Activated CD8-positive, alpha-beta memory T cell treated with anti-CD3 and anti-CD28 coated beads, Interleukin-2, amount 10 ng/mL, durations not matched to agents 7 days and 5 days (primary cell): ENCODE measurements at regions not wholly inside any gene's neighbourhood (a gene's known extent, or its start where the extent isn't known, plus 50 kb on each side); places are given as distances from the start of the nearest gene placed in this dataset.

ENCODE experiments used
- ATAC-seq: fragments of 150-1000 bp; cut with Tn5 transposase; one replicate; pipeline ENCODE4 v1.10.0; 2021; ENCODE audit warnings: moderate library complexity
- CTCF ChIA-PET: fragments of 350-600 bp; sonication (Branson Sonifier 250); formaldehyde crosslinking; loops from one replicate; lab custom pipeline; 2021; ENCODE audit warnings: antibody characterized with exemption; lab: Charles Lee
- DNase-seq: peaks from one replicate; pipeline ENCODE4 v3.0.0-alpha.2; 2020
- H3K27ac Mint-ChIP-seq: one replicate; pipeline ENCODE4 v1.8.0; 2021; ENCODE audit warnings: mild to moderate bottlenecking, mixed read lengths
- H3K27me3 Mint-ChIP-seq: one replicate; pipeline ENCODE4 v1.8.0; 2021; ENCODE audit warnings: mixed read lengths
- H3K36me3 Mint-ChIP-seq: one replicate; pipeline ENCODE4 v1.8.0; 2021; ENCODE audit warnings: mild to moderate bottlenecking, mixed read lengths
- H3K4me1 Mint-ChIP-seq: one replicate; pipeline ENCODE4 v1.8.0; 2021; ENCODE audit warnings: mixed read lengths
- H3K4me3 Mint-ChIP-seq: one replicate; pipeline ENCODE4 v1.8.0; 2021; ENCODE audit warnings: mild to moderate bottlenecking, moderate library complexity, mixed read lengths
- H3K9me3 Mint-ChIP-seq: one replicate; pipeline ENCODE4 v1.8.0; 2022; ENCODE audit warnings: low read depth, mixed read lengths

DNA sequence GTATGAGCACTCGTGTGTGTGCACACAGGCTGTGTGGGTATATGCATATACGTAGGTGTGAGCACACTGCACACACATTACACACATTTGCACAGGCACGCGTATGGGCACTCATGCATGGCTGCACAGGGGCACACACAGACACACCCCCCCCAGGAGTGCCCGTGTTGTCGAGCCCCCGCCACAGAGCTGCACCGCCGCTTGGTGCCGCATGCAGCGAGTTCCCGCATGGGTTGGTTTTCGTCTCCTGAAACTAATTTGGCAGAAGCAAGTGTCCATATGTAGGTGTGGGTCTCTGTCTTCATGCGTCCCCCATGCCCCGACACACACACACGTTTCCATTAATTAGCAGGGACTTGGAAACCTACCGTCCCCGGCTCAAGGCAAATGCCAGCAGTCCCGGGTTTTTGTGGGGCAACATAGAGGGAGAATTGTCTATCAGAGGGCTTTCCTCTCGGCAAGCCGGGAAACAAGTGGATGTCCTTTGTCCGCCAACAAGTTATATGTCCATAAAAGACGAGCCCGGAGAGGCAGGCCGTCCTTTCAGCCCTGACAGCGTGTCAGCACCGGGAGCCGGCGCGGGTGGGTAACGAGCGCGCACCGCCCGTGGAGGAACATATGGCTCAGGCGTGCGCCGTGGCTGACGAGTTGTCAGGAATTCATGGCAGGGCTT lies 1291.7 kb downstream of the BRD1 start:
- no peak overlapping the region for H3K4me3 Mint-ChIP-seq
- ATAC-seq (no peak), DNase-seq (no peak)
- no peaks in the 10 kb centered on the region for H3K36me3 Mint-ChIP-seq
- no peaks in the 10 kb centered on the region for H3K27me3 Mint-ChIP-seq
- H3K9me3 Mint-ChIP-seq = no peaks in the 10 kb centered on the region
- CTCF ChIA-PET = no interaction called here
- H3K4me1 Mint-ChIP-seq = no peaks in the 10 kb centered on the region
- no peak overlapping the region for H3K27ac Mint-ChIP-seq

DNA sequence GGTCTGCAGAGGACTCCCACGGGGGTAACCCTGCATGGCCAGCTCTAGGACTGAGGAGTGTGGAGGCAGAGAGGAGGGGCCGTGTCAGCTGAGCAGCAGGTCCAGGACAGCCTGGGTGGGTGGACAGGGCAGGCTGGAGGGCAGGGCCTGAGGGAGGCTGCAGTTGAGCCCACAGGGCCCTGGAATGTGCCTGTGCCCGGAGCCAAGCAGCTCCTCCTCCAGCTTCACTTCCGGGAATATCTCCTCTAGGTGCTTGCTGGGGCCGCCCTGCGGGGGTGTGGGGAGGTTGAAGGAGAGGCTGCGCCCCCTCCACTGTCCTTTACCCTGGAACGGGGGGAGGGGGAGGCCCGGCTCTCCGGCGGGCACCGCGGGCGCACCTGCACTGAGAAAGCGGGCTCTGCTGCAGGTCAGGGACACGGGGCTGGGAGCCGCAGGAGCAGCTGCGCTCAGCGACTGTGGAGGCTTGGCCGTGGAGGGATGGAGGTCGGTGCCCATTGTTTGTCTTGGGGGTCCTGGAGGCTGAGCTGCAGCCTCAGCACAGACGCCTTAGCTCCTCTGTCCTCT lies 1293.2 kb downstream of the BRD1 start:
- no peaks in the 10 kb centered on the region for H3K4me1 Mint-ChIP-seq
- ATAC-seq = no peak
- no peaks in the 10 kb centered on the region for H3K36me3 Mint-ChIP-seq
- CTCF ChIA-PET = no interaction called here
- H3K4me3 Mint-ChIP-seq = no peak overlapping the region
- H3K27me3 Mint-ChIP-seq = no peaks in the 10 kb centered on the region
- no peak for DNase-seq
- no peak overlapping the region for H3K27ac Mint-ChIP-seq
- no peaks in the 10 kb centered on the region for H3K9me3 Mint-ChIP-seq

DNA sequence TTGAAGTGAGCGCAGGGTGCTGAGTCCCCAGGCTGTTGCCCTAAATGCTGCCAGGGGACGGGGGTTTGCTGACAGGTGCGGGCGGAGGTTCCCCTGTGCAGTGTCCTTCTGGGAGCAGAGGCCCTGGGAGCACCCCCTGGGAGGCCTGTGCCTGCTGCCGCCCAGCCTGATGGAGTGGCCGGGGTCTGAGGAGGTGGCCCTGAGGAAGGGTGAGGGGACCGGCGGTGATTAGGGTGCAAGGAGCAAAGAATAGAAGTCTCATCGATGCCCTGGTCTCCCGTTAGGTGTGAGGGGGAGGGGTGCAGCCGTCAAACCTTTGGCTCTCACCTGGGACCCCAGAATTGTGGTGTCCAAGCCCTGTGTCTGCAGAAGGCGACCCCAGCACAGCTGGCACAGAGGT lies 1294.7 kb downstream of the BRD1 start:
- ATAC-seq (no peak), DNase-seq (no peak)
- Mint-ChIP-seq H3K4me1 (no peaks in the 10 kb centered on the region), H3K36me3 (no peaks in the 10 kb centered on the region), H3K4me3 (no peak overlapping the region), H3K27me3 (no peaks in the 10 kb centered on the region), H3K9me3 (no peaks in the 10 kb centered on the region), H3K27ac (no peak overlapping the region)
- CTCF ChIA-PET = no interaction called here

DNA sequence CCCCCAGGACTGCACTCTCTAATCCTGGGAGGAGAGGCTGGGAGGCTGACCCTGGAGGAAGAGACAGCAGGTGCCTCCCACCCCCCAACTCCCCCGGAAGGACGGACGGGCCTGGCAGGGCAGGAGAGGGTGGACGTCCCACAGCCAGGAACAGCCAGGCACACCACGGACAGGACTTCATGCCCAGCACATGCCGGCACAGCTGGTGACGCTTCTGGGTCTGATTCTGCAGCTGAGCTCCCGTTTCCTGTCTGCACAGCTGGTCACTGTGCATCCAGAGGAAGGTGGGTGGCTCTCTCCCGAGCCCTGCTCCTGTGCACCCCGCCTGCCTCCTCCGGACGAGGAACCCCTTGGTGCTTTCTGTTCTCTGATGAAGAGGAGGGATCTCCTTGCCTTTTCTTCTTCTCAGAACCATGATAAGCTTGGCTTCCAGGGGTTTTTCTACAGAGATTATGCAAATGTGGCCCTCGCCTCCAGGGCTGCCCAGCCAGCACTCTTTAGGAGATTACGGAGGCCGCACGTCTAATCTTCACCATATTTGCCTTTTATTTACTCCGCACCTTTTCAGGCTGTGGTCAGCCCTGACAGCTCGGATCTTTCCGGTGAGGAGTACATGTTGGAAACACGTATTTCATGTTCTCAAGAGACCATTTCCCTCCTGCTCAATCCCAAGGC lies 1295.8 kb downstream of the BRD1 start:
- Mint-ChIP-seq H3K9me3 (no peaks in the 10 kb centered on the region), H3K27ac (no peak overlapping the region), H3K36me3 (no peaks in the 10 kb centered on the region), H3K4me1 (no peaks in the 10 kb centered on the region), H3K4me3 (no peak overlapping the region), H3K27me3 (no peaks in the 10 kb centered on the region)
- no peak for DNase-seq
- CTCF ChIA-PET = no interaction called here
- ATAC-seq = no peak

DNA sequence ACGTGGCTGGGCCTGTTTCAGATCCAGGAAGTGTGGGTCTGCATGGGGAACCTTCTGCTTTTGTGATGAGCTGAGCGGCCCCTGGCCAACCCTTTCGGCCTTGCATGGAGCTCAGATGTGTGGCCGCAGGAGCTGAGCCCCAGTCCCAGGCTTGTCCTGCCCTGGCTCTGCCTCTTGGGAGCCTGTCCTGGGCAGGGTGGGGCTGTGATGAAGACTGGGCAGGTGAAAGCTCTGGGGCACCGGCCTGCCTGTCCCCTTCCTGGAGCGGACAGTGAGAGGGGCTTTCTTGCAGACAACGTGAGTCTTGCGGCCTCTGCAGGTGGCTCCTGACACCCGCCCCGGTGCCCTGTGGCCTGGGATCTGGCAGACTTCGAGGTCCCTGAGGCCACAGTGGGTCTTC lies 1296.6 kb downstream of the BRD1 start:
- no peak overlapping the region for H3K27ac Mint-ChIP-seq
- no peaks in the 10 kb centered on the region for H3K27me3 Mint-ChIP-seq
- H3K9me3 Mint-ChIP-seq = no peaks in the 10 kb centered on the region
- H3K4me1 Mint-ChIP-seq = no peaks in the 10 kb centered on the region
- H3K4me3 Mint-ChIP-seq = no peak overlapping the region
- CTCF ChIA-PET = no interaction called here
- ATAC-seq (no peak), DNase-seq (no peak)
- H3K36me3 Mint-ChIP-seq = no peaks in the 10 kb centered on the region

DNA sequence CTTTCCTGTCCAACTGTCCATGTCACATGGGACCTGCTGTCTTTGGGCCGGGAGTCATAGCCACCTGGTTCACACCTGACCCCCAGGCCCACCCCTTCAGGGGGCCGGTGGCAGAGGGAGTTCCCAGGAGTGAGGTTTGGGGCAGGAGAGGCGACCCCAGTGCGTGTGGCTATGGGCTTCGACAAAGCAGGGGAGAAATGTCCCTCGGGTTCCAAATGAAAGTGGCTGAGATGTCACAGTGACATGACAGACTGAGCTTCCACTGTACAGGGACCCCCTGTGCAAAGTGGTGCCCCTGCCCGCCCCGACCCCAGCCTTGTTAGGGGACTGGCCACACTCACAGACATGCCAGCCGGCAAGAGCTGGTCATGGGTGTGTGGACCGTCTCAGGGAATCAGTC lies 1297.0 kb downstream of the BRD1 start:
- no peak for ATAC-seq
- no peaks in the 10 kb centered on the region for H3K4me1 Mint-ChIP-seq
- H3K27ac Mint-ChIP-seq = no peak overlapping the region
- H3K4me3 Mint-ChIP-seq = no peak overlapping the region
- CTCF ChIA-PET = no interaction called here
- H3K27me3 Mint-ChIP-seq = no peaks in the 10 kb centered on the region
- no peaks in the 10 kb centered on the region for H3K9me3 Mint-ChIP-seq
- no peaks in the 10 kb centered on the region for H3K36me3 Mint-ChIP-seq
- DNase-seq = no peak

DNA sequence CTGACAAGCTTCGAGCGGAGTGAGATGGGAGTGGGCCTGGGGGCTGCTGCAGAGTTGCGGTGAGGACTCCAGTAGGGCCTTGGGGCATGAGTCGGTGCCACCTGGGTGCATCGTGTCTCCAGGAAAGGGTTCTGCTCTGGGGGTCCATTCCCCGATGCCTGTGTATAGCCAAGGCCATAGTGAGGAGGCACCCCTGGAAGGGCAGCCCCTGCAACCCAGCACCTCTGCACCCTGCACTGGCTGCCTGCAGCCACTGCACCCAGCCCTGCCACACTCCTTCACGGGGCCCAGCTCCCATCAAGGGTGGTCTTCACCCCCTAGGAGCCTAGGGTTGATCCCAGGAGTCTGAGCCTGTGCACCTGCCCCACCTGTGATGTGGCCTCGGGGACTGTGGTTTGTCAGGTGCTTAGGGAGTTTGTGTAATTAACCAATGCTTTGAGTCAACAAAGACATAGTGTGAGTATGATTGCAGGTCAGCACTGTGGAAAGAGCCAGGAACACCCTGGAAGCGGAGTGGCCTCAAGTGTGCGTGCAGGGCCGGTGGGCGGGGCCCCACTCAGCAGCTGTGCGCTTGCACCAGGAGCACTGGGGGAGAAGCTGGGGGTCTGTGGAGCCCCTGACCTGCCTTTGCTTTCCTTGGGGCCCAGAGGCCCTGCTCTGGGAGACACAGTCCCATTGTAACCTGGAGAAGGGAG lies 1299.3 kb downstream of the BRD1 start:
- CTCF ChIA-PET = no interaction called here
- H3K4me3 Mint-ChIP-seq = no peak overlapping the region
- ATAC-seq (no peak), DNase-seq (no peak)
- H3K27ac Mint-ChIP-seq = no peak overlapping the region
- H3K36me3 Mint-ChIP-seq = no peaks in the 10 kb centered on the region
- no peaks in the 10 kb centered on the region for H3K27me3 Mint-ChIP-seq
- no peaks in the 10 kb centered on the region for H3K4me1 Mint-ChIP-seq
- no peaks in the 10 kb centered on the region for H3K9me3 Mint-ChIP-seq

DNA sequence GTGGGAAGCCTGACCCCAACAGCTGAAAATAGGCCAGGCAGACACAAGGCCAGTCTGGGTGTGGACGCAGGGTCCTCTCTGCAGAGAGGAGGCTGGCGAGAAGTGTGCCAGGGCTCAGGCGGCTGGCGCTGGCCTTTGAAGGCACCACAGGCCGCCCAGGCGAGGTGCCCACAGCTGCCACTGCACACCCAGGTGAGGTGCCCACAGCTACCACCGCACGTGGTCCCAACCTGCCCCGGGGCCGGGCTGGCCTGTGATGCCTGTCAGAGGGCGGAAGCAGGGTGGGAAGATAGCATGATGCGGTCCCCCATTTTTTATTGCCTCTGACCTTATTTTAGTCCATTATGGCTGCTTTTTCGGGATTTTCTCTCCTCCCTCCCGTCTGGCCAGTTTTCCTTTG lies 1303.9 kb downstream of the BRD1 start:
- H3K27me3 Mint-ChIP-seq = no peaks in the 10 kb centered on the region
- no peaks in the 10 kb centered on the region for H3K9me3 Mint-ChIP-seq
- H3K4me1 Mint-ChIP-seq = no peaks in the 10 kb centered on the region
- no peak overlapping the region for H3K27ac Mint-ChIP-seq
- ATAC-seq (no peak), DNase-seq (no peak)
- no peak overlapping the region for H3K4me3 Mint-ChIP-seq
- CTCF ChIA-PET = no interaction called here
- no peaks in the 10 kb centered on the region for H3K36me3 Mint-ChIP-seq

DNA sequence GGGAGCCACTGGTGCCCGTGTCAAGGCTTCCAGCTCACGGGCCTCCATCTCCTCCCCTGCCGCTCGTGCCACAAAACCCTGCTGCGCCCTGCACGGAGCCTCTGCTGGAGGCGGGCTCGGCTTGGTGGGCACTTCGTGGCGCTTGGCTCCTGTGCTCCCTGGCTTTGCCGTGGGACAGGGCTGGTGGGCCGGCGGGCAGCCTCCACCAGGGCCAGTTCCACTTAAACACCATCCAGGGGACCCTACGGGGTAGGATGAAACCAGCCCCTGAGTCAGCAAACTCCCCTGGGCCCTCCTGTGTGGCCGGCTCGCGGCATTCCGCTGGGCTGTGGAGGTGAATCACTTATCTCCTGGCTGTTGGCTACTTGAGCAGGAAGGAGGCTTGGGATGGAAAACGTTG lies 1304.6 kb downstream of the BRD1 start:
- DNase-seq (no peak), ATAC-seq (no peak)
- H3K4me3 Mint-ChIP-seq = no peak overlapping the region
- H3K4me1 Mint-ChIP-seq = no peaks in the 10 kb centered on the region
- no peaks in the 10 kb centered on the region for H3K9me3 Mint-ChIP-seq
- CTCF ChIA-PET = no interaction called here
- H3K27ac Mint-ChIP-seq = no peak overlapping the region
- no peaks in the 10 kb centered on the region for H3K36me3 Mint-ChIP-seq
- H3K27me3 Mint-ChIP-seq = no peaks in the 10 kb centered on the region

DNA sequence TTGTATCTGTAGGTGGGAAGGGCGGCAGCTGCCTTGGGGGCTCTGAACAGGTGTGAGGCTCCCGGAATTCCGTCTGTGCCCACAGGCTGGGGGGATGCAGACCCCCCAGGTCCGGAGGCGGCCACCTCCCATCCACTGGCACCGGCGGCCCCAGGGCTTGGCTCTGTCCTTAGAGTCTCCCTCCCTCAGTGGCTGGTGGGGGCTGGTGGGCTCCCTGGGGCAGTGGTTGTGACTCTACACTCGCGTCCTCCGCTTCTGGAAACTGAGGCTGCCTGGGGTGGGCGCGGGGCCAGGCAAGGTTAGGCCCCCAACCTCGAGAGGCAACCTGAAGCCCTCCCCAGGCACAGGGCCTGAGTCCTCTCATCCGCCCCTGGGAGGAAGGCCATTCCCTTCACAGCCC lies 1305.4 kb downstream of the BRD1 start:
- no peak overlapping the region for H3K27ac Mint-ChIP-seq
- H3K4me1 Mint-ChIP-seq = no peaks in the 10 kb centered on the region
- H3K27me3 Mint-ChIP-seq = no peaks in the 10 kb centered on the region
- H3K36me3 Mint-ChIP-seq = no peaks in the 10 kb centered on the region
- no peak overlapping the region for H3K4me3 Mint-ChIP-seq
- DNase-seq = no peak
- ATAC-seq = no peak
- no peaks in the 10 kb centered on the region for H3K9me3 Mint-ChIP-seq
- CTCF ChIA-PET = no interaction called here

DNA sequence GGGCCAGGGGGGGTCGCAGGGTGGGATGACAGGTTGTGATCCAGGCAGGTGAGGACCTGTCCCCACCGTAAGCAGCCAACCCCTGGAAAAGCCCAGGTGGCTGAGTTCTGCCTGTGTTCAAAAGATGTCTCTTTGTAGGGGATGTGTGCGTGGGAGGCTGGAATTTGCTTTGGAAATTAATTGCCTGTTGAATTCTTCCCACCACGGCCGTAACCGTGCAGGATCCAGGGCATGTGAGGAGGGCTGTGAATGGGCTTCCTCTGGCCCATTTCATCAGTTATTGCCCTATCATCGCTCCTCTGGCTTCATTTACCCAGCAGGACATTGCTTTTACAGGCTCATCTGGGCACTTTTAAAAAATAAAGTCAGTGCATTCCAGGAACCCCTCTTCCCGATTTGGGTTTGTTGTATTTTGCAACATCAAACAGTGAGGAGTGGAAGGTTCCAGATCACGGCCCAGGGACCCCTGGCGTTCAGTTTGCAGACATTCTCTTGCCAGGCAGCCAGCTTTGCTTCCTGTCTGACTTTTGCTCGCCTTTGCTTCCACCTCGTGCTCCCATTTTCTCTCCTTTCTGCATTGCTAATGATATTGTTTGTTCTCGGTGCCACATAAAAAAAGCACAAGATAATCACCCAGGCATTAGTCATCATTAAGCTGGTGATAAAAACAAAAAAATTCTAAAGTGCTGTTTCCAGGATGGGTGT lies 1306.6 kb downstream of the BRD1 start:
- Mint-ChIP-seq H3K27me3 (no peaks in the 10 kb centered on the region), H3K4me1 (no peaks in the 10 kb centered on the region), H3K36me3 (no peaks in the 10 kb centered on the region), H3K9me3 (no peaks in the 10 kb centered on the region), H3K27ac (no peak overlapping the region), H3K4me3 (no peak overlapping the region)
- DNase-seq (no peak), ATAC-seq (no peak)
- CTCF ChIA-PET = no interaction called here

DNA sequence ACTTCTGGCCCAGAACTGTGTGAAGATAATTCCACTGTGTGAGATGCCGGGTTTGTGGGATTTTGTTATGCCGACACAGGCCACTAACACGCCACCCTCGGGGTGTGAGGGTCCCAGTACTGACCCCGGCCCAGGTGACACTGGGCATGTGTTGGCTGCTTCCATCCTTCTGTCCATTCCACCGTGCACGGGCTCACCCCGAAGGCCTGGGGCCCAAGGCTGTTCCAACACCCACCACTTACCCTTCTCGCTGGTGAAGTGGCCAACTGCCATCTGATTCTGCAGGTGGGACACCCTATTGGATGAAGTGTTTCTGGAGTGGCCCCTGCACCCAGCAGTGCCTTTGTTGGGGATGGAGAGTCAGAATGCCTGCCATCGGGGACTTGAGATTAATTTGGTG lies 1307.5 kb downstream of the BRD1 start:
- Mint-ChIP-seq H3K4me1 (no peaks in the 10 kb centered on the region), H3K36me3 (no peaks in the 10 kb centered on the region), H3K9me3 (no peaks in the 10 kb centered on the region), H3K27me3 (no peaks in the 10 kb centered on the region), H3K4me3 (no peak overlapping the region), H3K27ac (no peak overlapping the region)
- no peak for ATAC-seq
- CTCF ChIA-PET = no interaction called here
- no peak for DNase-seq

DNA sequence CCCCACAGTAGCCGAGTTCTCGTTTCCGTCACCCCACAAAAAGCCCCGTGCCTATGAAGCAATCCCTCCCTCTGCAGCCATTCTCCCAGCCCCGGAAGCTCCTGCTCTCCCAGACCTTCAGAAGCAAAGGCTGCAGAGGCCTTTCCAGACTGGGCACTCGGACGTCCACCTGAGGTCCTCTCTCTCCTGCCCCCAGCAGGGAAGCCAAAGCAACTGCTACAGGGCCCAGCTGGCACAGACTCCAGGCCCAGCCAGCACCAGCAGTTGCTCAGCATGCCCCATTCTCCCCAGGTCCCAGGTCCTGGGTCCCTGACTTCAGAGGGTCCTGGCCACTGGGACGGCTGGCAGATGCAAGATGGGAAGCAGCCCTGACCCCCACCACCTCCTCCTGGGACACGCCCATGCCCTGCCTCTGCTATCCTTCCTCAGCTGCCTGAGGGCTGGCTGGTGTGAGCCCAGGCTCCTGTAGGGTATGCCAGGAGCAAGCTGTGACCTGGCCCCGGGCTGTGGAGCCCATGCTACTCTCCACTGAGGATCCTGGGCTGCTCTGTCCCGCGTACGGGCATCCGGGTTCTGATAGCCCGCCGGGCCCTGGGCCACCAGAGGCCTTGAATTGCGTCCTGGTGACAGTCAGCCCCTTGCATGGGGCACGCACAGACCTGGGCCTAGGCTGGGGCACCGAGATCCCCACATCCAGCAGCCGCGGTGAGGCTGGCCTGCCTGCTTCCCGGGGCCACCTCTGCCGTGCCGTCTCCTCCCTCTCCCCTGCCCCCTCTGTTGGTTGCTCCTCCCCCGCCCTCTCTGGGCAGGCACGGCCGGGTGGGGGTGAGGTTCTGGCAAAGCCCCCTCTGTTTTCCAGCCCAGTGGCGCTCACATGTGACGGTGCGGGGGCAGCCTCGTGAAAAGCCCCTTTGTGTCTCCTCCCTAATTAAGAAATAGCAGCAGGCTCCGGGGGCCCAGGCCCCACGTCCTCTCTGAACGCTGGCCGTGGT lies 1310.3 kb downstream of the BRD1 start:
- Mint-ChIP-seq H3K9me3 (no peaks in the 10 kb centered on the region), H3K4me3 (no peak overlapping the region), H3K4me1 (no peaks in the 10 kb centered on the region), H3K27me3 (no peaks in the 10 kb centered on the region), H3K27ac (no peak overlapping the region), H3K36me3 (no peaks in the 10 kb centered on the region)
- CTCF ChIA-PET = no interaction called here
- ATAC-seq (no peak), DNase-seq (no peak)
